ENCODE measurements at regions not wholly inside any gene's neighbourhood (a gene's known extent, or its start where the extent isn't known, plus 50 kb on each side); places are given as distances from the start of the nearest gene placed in this dataset.
"Not testable (repeated sequence)": the region's sequence is repeated elsewhere in the genome, so short reads cannot be mapped to it uniquely, and the experiment has no call there.

DNA sequence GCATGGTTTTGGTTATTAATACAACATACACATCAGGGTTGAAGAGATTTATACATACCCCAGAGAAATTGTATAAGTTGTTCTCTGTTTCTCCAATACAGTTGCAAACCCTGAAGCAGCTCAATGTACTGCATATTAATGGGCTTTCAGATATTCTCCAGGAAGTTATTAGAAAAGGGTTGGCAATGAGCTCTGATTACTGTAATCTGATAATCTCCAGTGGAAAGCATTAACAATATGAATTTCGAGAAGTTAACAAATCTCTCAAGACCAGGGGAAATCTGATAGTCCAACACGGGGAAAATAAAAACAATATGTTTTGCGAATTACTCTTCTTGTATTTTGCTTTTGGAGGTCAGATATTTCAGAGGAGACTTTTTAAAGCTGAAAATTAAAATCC is 950.1 kb downstream of the TBL1XR1 start:
- no peak for ATAC-seq
- H3K4me3 ChIP-seq: no peak overlapping the region
- TF ChIP-seq, protein P1, sequence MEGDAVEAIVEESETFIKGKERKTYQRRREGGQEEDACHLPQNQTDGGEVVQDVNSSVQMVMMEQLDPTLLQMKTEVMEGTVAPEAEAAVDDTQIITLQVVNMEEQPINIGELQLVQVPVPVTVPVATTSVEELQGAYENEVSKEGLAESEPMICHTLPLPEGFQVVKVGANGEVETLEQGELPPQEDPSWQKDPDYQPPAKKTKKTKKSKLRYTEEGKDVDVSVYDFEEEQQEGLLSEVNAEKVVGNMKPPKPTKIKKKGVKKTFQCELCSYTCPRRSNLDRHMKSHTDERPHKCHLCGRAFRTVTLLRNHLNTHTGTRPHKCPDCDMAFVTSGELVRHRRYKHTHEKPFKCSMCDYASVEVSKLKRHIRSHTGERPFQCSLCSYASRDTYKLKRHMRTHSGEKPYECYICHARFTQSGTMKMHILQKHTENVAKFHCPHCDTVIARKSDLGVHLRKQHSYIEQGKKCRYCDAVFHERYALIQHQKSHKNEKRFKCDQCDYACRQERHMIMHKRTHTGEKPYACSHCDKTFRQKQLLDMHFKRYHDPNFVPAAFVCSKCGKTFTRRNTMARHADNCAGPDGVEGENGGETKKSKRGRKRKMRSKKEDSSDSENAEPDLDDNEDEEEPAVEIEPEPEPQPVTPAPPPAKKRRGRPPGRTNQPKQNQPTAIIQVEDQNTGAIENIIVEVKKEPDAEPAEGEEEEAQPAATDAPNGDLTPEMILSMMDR (IDR thresholded peaks at IDR 0.05): no peak
- intact Hi-C loops (cut with DNase I): no loop called here
- 20 to 21% (median 21%) methylated on average over 3 of the region's 3 CpGs for WGBS, 3 donors
- DNase-seq: no peak
- no peaks in the 10 kb centered on the region for H3K4me1 ChIP-seq
- H3K27ac ChIP-seq: no peak overlapping the region
- no peaks in the 10 kb centered on the region for H3K27me3 ChIP-seq (ENCODE audit: insufficient read depth in 3 of 3, low read length in 2 of 3)
- no peaks in the 10 kb centered on the region for H3K9me3 ChIP-seq
- no peaks in the 10 kb centered on the region for H3K36me3 ChIP-seq (ENCODE audit: insufficient read depth in 1 of 2, low read depth in 1 of 2)

DNA sequence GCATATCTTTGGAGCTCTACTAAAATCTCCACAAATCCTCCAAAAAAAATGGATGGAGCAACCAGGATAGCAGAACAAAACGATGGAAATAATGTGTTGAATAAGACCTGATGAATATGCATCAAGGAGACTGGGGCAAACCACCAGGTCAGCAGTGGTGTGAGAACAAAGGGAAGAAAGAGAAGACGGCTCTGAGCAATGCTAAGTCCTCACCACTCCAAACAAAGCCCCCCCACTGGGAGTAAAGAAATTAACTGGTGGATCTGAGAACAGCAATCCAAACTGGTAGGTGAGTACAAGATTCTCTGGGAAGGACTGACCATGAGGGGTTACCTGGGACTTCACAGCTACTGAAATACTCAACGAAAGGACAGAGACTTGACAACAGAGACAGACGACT is 977.3 kb downstream of the TBL1XR1 start:
- no peaks in the 10 kb centered on the region for H3K4me1 ChIP-seq
- intact Hi-C loops (cut with DNase I): no loop called here
- TF ChIP-seq, protein P1 (IDR thresholded peaks at IDR 0.05): no peak
- H3K4me3 ChIP-seq: no peak overlapping the region
- H3K27me3 ChIP-seq (ENCODE audit: insufficient read depth in 3 of 3, low read length in 2 of 3): no peaks in the 10 kb centered on the region
- 71 to 77% (median 76%) methylated on average over 4 of the region's 4 CpGs for WGBS, 3 donors
- ATAC-seq (no peak), DNase-seq (no peak)
- H3K9me3 ChIP-seq: no peaks in the 10 kb centered on the region
- no peaks in the 10 kb centered on the region for H3K36me3 ChIP-seq (ENCODE audit: insufficient read depth in 1 of 2, low read depth in 1 of 2)
- H3K27ac ChIP-seq: no peak overlapping the region

DNA sequence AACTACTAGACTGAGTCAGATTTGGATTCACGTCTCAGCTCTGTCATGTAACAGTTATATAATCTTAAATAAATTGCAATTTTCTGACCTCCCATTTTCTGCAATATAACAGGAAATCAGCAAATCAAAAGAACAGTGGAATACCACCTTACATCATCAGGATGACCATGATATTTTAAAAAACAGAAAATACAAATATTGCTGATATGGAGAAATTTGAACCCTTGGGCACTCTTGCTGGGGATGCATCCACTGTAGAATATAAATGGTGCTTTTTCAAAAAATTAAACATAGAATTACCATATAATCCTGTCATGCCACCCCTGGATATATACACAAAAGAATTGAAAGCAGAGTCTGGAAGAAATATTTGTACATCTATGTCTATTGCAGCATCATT is 982.5 kb downstream of the TBL1XR1 start:
- TF ChIP-seq, protein P1 (IDR thresholded peaks at IDR 0.05): no peak
- no peaks in the 10 kb centered on the region for H3K4me1 ChIP-seq
- no peak overlapping the region for H3K4me3 ChIP-seq
- intact Hi-C loops (cut with DNase I): no loop called here
- DNase-seq (no peak), ATAC-seq (no peak)
- no peaks in the 10 kb centered on the region for H3K27me3 ChIP-seq (ENCODE audit: insufficient read depth in 3 of 3, low read length in 2 of 3)
- no peaks in the 10 kb centered on the region for H3K9me3 ChIP-seq
- WGBS, 3 donors: 79 to 89% (median 83%) methylated on average over 1 of the region's 1 CpG
- H3K27ac ChIP-seq: no peak overlapping the region
- no peaks in the 10 kb centered on the region for H3K36me3 ChIP-seq (ENCODE audit: insufficient read depth in 1 of 2, low read depth in 1 of 2)

DNA sequence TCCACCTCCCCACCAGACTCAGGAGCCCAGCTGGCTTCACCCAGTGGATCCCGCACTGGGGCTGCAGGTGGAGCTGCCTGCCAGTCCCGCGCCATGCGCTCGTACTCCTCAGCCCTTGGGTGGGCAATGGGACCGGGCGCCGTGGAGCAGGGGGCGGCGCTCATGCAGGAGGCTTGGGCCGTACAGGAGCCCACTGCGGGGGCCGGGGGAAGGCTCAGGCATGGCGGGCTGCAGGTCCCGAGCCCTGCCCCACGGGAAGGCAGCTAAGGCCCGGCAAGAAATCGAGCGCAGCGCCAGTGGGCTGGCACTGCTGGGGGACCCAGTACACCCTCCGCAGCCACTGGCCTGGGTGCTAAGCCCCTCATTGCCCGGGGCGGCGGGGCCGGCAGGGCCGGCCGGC is 984.0 kb downstream of the TBL1XR1 start:
- ATAC-seq; intact Hi-C loops (cut with DNase I); H3K36me3 ChIP-seq (ENCODE audit: insufficient read depth in 1 of 2, low read depth in 1 of 2); H3K27ac ChIP-seq; H3K9me3 ChIP-seq; DNase-seq; H3K4me1 ChIP-seq; H3K4me3 ChIP-seq; H3K27me3 ChIP-seq (ENCODE audit: insufficient read depth in 3 of 3, low read length in 2 of 3): not testable (repeated sequence)
- 96 to 100% (median 97%) methylated on average over 11 to 27 of the region's 27 CpGs for WGBS, 3 donors

DNA sequence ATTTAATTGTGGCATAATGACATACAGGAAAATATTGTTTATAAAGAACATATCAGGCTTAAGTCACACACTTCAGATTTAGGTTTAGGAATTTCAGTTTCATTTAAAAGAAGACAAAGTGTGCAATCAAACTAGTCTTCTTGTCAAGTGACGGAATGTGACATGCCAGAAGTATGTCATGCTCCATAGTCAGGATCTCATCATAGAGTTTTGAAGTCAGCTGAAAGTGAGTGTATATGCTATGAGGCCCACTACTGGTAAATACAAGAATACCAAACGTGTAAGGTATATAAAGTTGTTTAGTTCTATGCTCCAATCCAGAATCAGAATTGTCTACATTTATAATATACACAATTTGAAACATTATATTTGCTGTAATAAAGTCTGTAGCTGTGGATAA is 988.4 kb downstream of the TBL1XR1 start:
- H3K4me1 ChIP-seq: no peaks in the 10 kb centered on the region
- TF ChIP-seq, protein P1 (IDR thresholded peaks at IDR 0.05): no peak
- intact Hi-C loops (cut with DNase I): no loop called here
- ATAC-seq: no peak
- no peak overlapping the region for H3K27ac ChIP-seq
- no peak for DNase-seq
- no peaks in the 10 kb centered on the region for H3K27me3 ChIP-seq (ENCODE audit: insufficient read depth in 3 of 3, low read length in 2 of 3)
- no peak overlapping the region for H3K4me3 ChIP-seq
- 75 to 90% (median 84%) methylated on average over 2 of the region's 2 CpGs for WGBS, 3 donors
- H3K9me3 ChIP-seq: no peaks in the 10 kb centered on the region
- no peaks in the 10 kb centered on the region for H3K36me3 ChIP-seq (ENCODE audit: insufficient read depth in 1 of 2, low read depth in 1 of 2)

All from psoas muscle (tissue), 7 donors.